GM11168 (cell line): ENCODE measurements at regions not wholly inside any gene's neighbourhood (a gene's known extent, or its start where the extent isn't known, plus 50 kb on each side); places are given as distances from the start of the nearest gene placed in this dataset.

Experiments used
- in situ Hi-C: fragments of 300-500 bp; cut with MboI; formaldehyde crosslinking; loops from one replicate; pipeline ENCODE4 v1.12.0; 2022; ENCODE audit warnings: low sequenced_read_pairs; ENCODE audit not compliant: unreplicated experiment

DNA sequence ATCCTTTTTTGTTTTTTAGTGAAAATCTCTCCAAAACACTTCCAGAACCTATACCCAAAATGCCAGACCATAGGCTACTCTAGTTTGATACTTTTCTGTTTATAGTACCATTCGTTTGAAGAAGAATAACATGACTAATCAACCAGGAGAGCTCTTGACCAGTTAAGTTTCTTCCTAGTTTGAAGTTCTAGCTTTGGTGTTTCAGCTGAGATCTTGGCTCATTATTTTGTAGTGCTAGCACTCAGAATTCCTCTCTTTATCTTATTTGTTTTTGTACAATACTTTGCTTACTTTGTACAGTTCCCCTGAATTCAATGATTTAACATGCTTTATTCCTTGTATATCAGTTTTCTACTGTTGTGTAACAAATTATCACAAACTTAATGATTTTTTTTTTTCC, 911.6 kb downstream of the EFNA5 start:
- in situ Hi-C loops: no loop called here

DNA sequence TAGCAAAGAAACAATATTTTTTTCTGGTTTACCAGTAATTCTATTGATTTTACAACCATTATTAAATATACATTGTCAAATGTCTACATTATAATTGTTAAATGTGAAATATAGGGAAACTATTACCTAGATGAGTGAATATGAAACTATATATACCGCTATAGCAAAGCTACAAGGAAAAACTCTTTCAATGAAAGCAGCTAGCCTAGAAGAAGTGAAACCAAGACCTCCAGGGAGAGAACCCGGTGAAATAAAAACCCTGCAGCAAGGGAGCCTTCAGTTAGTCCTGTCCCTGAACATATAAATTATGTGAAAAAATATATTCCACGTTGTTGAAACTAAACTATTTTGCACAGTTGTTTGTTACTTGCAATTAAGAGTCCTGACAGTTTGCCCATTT, 913.1 kb downstream of the EFNA5 start:
- in situ Hi-C loops: no loop called here

DNA sequence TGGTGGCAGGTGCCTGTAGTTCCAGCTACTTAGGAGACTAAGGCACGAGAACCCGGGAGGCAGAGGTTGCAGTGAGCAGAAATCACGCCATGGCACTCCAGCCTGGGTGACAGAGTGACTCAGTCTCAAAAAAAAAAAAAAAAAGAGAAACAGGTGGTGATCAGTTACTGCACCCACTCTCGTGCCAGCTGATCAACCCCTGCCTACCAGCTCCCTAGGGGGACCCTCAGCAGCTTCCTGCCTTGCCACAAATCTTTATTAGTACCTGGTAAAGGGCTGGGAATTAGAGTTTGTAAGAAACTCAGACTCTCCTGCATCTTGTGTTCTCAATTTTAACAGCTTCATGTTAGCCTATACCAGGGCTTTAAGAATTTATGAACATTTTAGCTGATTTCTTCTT, 914.9 kb downstream of the EFNA5 start:
- in situ Hi-C loops: no loop called here

DNA sequence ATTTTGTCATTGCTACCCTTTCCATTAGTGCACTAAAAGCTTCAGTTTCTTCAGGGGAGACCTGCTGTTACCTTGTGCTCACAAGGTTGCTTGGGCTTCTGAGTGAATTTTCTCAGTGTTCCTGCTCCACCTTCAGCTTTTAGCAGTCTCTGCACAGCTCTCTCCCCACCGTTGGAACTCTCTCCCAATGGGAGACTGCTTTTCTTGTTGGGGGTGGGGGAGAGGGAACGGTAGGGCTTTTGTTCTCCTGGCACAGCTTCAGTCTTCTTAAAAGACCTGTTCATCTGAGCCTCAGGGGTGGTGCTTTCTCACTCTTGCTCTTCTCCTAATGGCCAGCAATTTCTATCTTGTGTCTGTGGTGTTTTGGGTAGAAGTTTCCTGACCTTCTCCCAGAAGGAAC, 915.7 kb downstream of the EFNA5 start:
- in situ Hi-C loops: no loop called here

DNA sequence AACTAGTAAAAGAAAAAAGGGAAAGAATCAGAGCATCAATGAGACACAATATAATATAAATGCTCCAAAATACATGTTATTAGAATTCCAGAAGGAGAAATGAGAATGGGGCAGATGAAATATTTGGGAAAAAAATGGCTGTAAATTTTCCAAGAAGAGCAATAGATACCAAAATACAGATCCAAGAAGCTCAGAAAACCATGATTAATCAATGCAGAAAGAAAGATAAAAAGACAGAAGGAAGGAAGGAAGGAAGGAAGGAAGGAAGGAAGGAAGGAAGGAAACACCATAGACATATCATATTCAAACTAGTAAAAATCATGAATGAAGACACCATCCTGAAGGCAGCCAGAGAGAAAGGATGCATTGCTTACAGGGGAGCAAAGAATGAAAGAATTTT, 920.9 kb downstream of the EFNA5 start:
- in situ Hi-C loops: no loop called here

DNA sequence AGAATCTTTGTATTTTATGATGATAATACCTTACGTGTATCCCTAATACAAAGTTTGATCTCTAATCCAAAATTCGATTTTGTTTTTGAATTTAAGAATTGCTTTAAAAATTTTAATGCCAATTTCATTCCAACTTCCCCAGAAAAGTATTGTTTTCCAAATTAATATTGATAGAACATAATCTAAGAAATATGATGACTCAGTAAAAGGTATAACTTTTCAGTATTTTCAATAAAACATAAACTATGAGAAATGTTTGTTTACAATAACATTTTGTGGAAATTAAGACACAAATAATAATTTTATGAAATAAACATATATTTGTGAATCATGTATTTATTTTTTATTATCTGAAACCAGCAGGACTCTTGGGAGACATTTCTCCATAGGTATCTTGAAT, 931.6 kb downstream of the EFNA5 start:
- in situ Hi-C loops: no loop called here

GRCh38 chr5:106737111-106737510, 933.6 kb downstream of the EFNA5 start:
- in situ Hi-C loops: no loop called here

GRCh38 chr5:106732624-106733023, 938.1 kb downstream of the EFNA5 start:
- in situ Hi-C loops: no loop called here

GRCh38 chr5:106730912-106731311, 939.8 kb downstream of the EFNA5 start:
- in situ Hi-C loops: no loop called here

- in situ Hi-C loops: no loop called here
Measured at GRCh38 chr5:106730506-106730905, 940.2 kb downstream of the EFNA5 start.

DNA sequence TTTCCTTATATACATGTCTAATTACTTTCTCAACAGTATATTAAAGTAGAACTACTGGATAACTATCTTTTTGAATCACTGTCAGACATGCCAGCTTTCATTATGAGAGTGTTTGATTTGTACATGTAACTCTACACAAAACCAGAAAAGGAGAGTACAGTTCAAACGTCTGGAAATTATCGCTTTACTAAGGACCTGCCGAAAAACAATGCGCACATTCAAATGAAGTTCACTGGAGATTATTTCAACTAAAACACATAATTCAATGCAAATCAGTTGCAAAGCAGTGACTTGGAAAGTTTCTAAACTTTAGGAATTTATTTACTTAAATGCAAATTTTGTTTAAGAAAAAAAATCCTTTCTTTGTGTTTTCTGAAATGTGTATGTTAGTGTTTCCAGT, 942.5 kb downstream of the EFNA5 start:
- in situ Hi-C loops: no loop called here

- in situ Hi-C loops: no loop called here
Measured at GRCh38 chr5:106727071-106727470, 943.7 kb downstream of the EFNA5 start.

DNA sequence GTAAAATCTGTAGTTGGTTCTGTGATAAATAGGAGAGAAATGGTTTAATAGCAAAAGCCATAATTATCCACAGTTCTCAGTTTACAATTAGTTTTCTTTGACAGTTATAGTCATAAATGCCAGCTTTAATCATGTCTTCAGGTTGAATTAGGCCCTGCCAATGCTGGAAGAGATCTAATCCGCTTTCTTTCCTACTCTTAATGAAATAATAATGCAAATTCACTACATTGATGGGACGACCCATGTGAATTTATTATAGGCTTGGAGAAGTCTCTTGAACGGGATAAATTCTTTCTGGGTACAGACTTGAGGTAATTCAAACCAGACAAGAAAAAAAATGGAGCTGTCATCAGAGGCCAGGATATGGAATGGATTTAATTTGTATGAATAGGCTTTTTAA, 950.4 kb downstream of the EFNA5 start:
- in situ Hi-C loops: no loop called here

DNA sequence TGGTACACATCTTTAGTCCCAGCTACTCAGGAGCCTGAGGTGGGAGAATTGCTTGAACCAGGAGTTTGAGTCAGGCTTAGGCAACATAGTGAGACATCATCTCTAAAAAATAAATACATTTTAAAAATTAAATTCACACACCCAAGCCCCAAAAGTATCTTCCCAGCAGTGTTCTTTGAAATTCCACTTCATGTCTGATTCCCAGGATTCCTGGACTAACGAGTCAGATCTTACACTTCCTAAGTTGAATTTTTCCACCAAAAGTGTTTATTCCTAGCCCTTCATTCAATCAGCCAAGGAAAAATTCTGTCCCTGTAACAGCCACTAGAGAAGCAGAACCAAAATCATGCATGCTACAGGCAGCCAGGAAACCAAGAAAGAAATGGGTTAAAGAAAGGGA, 970.9 kb downstream of the EFNA5 start:
- in situ Hi-C loops: no loop called here

DNA sequence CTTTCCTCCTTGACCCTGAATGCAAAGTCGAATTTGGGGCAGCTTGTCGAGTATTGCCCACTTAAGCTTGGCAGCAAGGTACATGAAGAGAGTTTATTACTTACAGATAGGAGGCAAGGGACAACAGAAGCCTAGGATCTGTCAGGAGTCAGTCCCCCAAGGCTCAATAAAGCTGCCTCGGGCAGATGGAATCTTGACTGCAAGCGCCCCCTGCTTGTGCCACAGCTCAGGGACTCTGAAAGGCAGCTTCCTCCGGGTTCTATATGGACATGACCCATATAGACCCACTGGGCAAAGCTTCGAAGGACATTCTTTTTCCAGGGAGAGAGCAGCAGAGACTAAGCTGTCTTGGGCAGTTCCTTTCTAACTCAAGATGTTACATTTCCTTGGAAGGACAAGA, 971.5 kb downstream of the EFNA5 start:
- in situ Hi-C loops: no loop called here

DNA sequence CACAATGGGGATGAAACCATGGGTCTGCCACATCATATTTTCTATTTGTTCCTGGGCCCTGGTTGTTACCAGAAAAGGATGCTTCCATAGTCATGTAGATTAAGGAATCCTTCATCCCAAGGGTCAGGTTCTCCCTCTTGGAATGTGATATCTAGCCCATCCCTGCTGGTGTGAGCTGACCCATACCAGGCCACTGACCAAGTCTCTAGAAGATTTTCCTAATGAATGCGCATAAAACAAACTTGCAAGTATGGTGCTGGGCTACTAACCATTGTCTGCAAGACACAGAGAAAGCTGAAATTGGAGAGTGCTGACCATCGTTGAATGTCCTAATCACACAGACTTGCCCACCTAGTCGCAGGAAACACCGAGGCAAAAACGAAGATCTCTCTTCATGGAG, 972.6 kb downstream of the EFNA5 start:
- in situ Hi-C loops: no loop called here

GRCh38 chr5:106691701-106692100, 979.0 kb downstream of the EFNA5 start:
- in situ Hi-C loops: no loop called here

DNA sequence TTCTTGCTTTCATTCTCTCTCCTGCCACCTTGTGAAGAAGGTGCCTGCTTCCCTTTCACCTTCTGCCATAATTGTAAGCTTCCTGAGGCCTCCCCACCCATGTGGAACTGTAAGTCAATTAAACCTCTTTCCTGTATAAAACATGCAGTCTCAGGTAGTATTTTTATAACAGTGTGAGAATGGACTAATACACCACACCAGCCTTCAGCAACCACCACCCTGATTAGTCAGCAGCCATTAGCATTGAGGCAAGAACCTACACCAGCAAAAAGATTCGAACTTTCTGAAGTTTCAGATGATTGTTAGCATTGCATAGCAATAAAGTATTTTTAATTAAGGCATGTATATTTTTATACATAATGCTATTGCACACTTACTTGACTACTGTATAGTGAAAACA, 980.2 kb downstream of the EFNA5 start:
- in situ Hi-C loops: no loop called here

- in situ Hi-C loops: no loop called here
Measured at GRCh38 chr5:106680330-106680729, 990.4 kb downstream of the EFNA5 start.

- in situ Hi-C loops: no loop called here
Measured at GRCh38 chr5:106677057-106677456, 993.7 kb downstream of the EFNA5 start.

DNA sequence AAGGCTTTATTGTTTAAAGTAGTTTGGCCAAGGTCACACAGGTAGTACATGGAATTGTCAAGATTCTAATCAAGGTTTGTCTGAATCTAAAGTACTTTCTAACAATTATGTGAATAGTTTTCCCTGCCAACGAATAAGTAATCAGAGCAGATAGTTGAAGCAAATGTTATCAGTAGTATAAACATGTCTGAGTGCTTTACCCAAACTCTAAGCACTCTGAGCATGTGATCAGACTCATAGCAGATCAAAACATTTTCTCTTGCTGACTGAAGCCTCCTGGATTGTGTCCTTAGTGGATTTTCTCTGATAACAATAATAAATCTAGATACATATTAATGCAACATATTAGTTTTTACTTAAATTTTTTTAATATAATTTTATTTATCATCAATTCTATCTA, 995.0 kb downstream of the EFNA5 start:
- in situ Hi-C loops: no loop called here

- in situ Hi-C loops: no loop called here
Measured at GRCh38 chr5:106673941-106674340, 996.8 kb downstream of the EFNA5 start.

GRCh38 chr5:106661866-106662265, 1008.9 kb downstream of the EFNA5 start:
- in situ Hi-C loops: no loop called here
